Endothelial cell of umbilical vein (primary cell): ENCODE measurements at regions not wholly inside any gene's neighbourhood (a gene's known extent, or its start where the extent isn't known, plus 50 kb on each side); places are given as distances from the start of the nearest gene placed in this dataset.
"Not testable (repeated sequence)": the region's sequence is repeated elsewhere in the genome, so short reads cannot be mapped to it uniquely, and the experiment has no call there.

ENCODE experiments used
- BruUV-seq: library from RNA; stranded (reverse); fragments of 400-500 nt; replicated peaks from 2 replicates; lab custom pipeline; 2021; lab: Mats Ljungman, UMichigan
- CTCF ChIA-PET: fragments of 300-600, 350-600 bp; sonication (Branson Sonifier 250); formaldehyde crosslinking; loops from one replicate; lab custom pipeline; 2021; ENCODE audit warnings: antibody characterized with exemption, inconsistent platforms; lab: Charles Lee
- POLR2A ChIA-PET: fragments of 300-600, 350-600 bp; sonication (Branson Sonifier 250); formaldehyde crosslinking; loops from one replicate; lab custom pipeline; 2021; ENCODE audit warnings: antibody characterized with exemption, inconsistent platforms; lab: Charles Lee
- DNase-seq: peaks from one replicate; pipeline ENCODE4 v3.0.0-alpha.2; 2011; ENCODE audit warnings: low read depth, low spot score
- FAIRE-seq: peaks from 2 replicates; lab custom pipeline; 2011; peaks lifted over from hg19 to GRCh38; lab: Jason Lieb, UNC
- H2AFZ ChIP-seq: 2 replicates; pipeline ENCODE4 v1.6.0; 2012; ENCODE audit warnings: low read depth, low read length, control low read depth, inconsistent platforms
- H3K27ac ChIP-seq: 2 replicates; pipeline ENCODE4 v1.5.1; 2011; ENCODE audit warnings: low read depth, mild to moderate bottlenecking, control low read depth, low read length, moderate library complexity; ENCODE audit not compliant: insufficient read depth
- H3K27me3 ChIP-seq, 2 experiments: 2 replicates each; pipeline versions ENCODE4 v1.6.0 to v1.6.1; 2011; ENCODE audit warnings: low read length in 2 of 2, mixed read lengths in 1 of 2; ENCODE audit not compliant: control insufficient read depth in 2 of 2, insufficient read depth in 2 of 2
- H3K36me3 ChIP-seq, 2 experiments: 2 replicates in 1 of 2; 3 replicates in 1 of 2; pipeline ENCODE4 v1.5.1; 2011; ENCODE audit warnings: low read length in 2 of 2, mild to moderate bottlenecking in 1 of 2, moderate library complexity in 1 of 2; ENCODE audit not compliant: control insufficient read depth in 2 of 2, insufficient read depth in 2 of 2; ENCODE audit errors: extremely low read depth in 1 of 2
- H3K4me1 ChIP-seq: 3 replicates; pipeline ENCODE4 v1.5.1; 2011; ENCODE audit warnings: mild to moderate bottlenecking, low read length; ENCODE audit not compliant: control insufficient read depth, insufficient read depth; ENCODE audit errors: extremely low read depth
- H3K4me2 ChIP-seq: 2 replicates; pipeline ENCODE4 v1.6.1; 2011; ENCODE audit warnings: low read length, control low read depth, mixed read lengths; ENCODE audit not compliant: insufficient read depth
- H3K4me3 ChIP-seq, 3 experiments: fragments of 200-600 bp in 1 of 3; sonication (generic), shearing (Covaris generic) in 1 of 3; replicated peaks in 1 of 3; 2 replicates each; pipeline ENCODE4 v1.5.1; 2011 to 2016; ENCODE audit warnings: control low read depth in 3 of 3, low read length in 3 of 3, mild to moderate bottlenecking in 2 of 3, inconsistent platforms in 1 of 3, low read depth in 1 of 3, moderate library complexity in 1 of 3; ENCODE audit not compliant: insufficient read depth in 1 of 3
- H3K79me2 ChIP-seq: 2 replicates; pipeline ENCODE4 v1.6.0; 2012; ENCODE audit warnings: low read length, inconsistent platforms; ENCODE audit not compliant: control insufficient read depth, insufficient read depth
- H3K9ac ChIP-seq: replicated peaks from 2 replicates; pipeline ENCODE3; 2011; ENCODE audit warnings: low read length, control low read depth; ENCODE audit not compliant: insufficient read depth; ENCODE audit errors: extremely low read depth
- H3K9me1 ChIP-seq: replicated peaks from 3 replicates; pipeline ENCODE4 v1.6.0; 2011; ENCODE audit warnings: mild to moderate bottlenecking, low read length; ENCODE audit not compliant: control insufficient read depth, insufficient read depth; ENCODE audit errors: extremely low read depth
- H3K9me3 ChIP-seq: replicated peaks from 2 replicates; pipeline ENCODE4 v1.5.1; 2012; ENCODE audit warnings: low read length, inconsistent platforms; ENCODE audit not compliant: control insufficient read depth, insufficient read depth
- H4K20me1 ChIP-seq: replicated peaks from 2 replicates; pipeline ENCODE3; 2011; ENCODE audit warnings: mild to moderate bottlenecking, low read length; ENCODE audit not compliant: control insufficient read depth, insufficient read depth; ENCODE audit errors: extremely low read depth
- dilution Hi-C: fragments of 300-500 bp; cut with MboI; formaldehyde crosslinking; loops from one replicate; pipeline ENCODE4 v1.15.0; 2019; ENCODE audit warnings: low sequenced_read_pairs; ENCODE audit not compliant: extremely low pct_ligation_motif_present
- intact Hi-C: fragments of 100-400 bp; cut with micrococcal nuclease; formaldehyde crosslinking; loops from one replicate; pipeline ENCODE4 v1.10.0; 2022

DNA sequence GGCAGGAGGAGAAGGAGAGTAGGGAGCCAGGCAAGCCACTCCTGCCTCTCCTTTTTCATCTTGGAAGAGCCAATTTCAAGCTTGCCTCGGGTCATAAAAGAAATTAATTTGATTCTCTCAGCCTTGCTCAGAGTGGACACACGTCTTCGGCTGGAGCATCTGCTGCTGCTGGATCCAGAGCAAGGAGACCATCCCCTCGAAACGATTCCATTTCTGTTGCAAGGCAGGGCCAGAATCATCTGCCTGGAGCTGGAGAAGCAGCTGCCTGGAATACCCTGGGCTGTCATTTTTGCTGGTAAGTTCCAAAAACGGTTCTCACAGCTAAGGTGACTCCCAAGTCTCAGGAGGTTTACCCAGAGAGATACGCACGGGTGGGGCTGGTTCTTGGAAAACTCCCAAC, 103.3 kb downstream of the NPIPA5 start:
- H3K27ac ChIP-seq, POLR2A ChIA-PET, FAIRE-seq, H3K9me3 ChIP-seq, H4K20me1 ChIP-seq, H3K79me2 ChIP-seq, H3K4me3 ChIP-seq, H2AFZ ChIP-seq, dilution Hi-C loops, H3K4me1 ChIP-seq, intact Hi-C loops, H3K27me3 ChIP-seq, H3K9ac ChIP-seq, H3K4me2 ChIP-seq, CTCF ChIA-PET, H3K9me1 ChIP-seq, BruUV-seq, H3K36me3 ChIP-seq, DNase-seq: not testable (repeated sequence)

DNA sequence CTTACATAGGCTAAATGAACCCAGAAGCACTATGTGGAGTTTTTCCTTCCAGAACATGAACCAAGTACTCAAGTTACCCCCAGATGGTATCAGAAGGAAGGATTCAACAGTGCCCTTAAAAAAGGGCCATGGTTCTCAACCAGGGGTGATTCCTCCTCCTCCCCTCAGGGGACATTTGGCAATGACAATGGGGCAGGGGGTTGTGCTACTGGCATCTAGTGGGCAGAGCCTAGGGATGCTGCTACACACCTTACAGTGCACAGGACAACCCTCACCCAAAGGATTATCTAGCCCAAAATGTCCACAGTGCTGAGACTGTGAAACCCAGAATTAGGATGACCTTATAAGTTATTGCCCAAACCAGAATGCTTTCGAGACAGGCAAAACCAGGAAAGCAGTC, 104.1 kb downstream of the NPIPA5 start:
- FAIRE-seq, H3K9me3 ChIP-seq, POLR2A ChIA-PET, H3K4me1 ChIP-seq, intact Hi-C loops, DNase-seq, H2AFZ ChIP-seq, H3K27me3 ChIP-seq, H3K4me2 ChIP-seq, H3K79me2 ChIP-seq, H3K4me3 ChIP-seq, H3K36me3 ChIP-seq, H3K9me1 ChIP-seq, dilution Hi-C loops, H4K20me1 ChIP-seq, CTCF ChIA-PET, H3K9ac ChIP-seq, BruUV-seq, H3K27ac ChIP-seq: not testable (repeated sequence)

DNA sequence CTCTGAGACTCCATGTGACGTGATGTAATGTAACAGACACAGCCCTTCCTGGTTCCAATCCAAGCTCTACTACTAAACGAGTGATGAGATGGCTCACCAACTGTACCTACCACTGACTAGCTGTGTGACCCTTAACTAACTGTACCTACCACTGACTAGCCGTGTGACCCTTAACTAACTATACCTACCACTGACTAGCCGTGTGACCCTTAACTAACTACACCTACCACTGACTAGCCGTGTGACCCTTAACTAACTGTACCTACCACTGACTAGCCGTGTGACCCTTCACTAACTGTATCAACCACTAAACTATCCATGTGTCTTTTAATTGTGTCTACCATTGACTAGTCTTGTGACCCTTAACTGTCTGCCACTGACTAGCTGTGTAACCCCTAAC, 111.2 kb downstream of the NPIPA5 start:
- H3K36me3 ChIP-seq, dilution Hi-C loops, H3K9me3 ChIP-seq, H3K4me3 ChIP-seq, H3K4me2 ChIP-seq, H3K9ac ChIP-seq, H3K4me1 ChIP-seq, FAIRE-seq, H3K27me3 ChIP-seq, BruUV-seq, H2AFZ ChIP-seq, H3K27ac ChIP-seq, DNase-seq, POLR2A ChIA-PET, H4K20me1 ChIP-seq, intact Hi-C loops, CTCF ChIA-PET, H3K79me2 ChIP-seq, H3K9me1 ChIP-seq: not testable (repeated sequence)

DNA sequence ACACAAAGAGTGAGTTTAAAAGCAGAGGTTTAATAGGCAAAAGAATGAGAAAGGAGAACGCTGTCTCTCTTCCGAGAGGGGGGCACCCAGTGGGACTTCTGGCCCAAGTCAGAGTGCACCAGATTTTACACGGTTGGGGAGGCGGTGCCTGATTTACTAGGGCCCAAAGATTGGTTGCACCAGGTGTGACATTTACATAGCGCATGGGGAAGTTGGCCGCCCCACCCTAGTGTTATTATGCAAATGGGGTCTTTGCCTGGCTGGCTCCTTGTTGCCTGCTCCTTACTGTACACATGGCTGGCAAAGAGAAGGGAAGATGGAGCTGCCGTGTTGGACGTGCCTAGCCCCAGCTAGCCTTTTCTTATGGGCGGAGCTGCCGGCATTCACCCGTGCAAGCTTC, 115.9 kb downstream of the NPIPA5 start:
- H3K4me2 ChIP-seq, H3K36me3 ChIP-seq, H3K4me3 ChIP-seq, FAIRE-seq, BruUV-seq, dilution Hi-C loops, H3K9me1 ChIP-seq, H3K27ac ChIP-seq, H2AFZ ChIP-seq, H3K79me2 ChIP-seq, POLR2A ChIA-PET, DNase-seq, H3K4me1 ChIP-seq, intact Hi-C loops, H3K9ac ChIP-seq, H3K27me3 ChIP-seq, CTCF ChIA-PET, H4K20me1 ChIP-seq, H3K9me3 ChIP-seq: not testable (repeated sequence)
